Lower leg skin (tissue), 3 donors: ENCODE measurements at regions not wholly inside any gene's neighbourhood (a gene's known extent, or its start where the extent isn't known, plus 50 kb on each side); places are given as distances from the start of the nearest gene placed in this dataset.

Experiments used
- POLR2A ChIP-seq, 2 donors: fragments of 450-650 bp; IDR thresholded peaks; one replicate each; pipeline ENCODE4 v1.6.1; 2016 to 2017; ENCODE audit warnings: antibody characterized with exemption in 2 of 2, mild to moderate bottlenecking in 1 of 2, moderate library complexity in 1 of 2
- TF ChIP-seq, protein P1 (sequence below), 3 donors: fragments of 450-650 bp; IDR thresholded peaks; one replicate each; pipeline ENCODE4 v1.5.1; 2016; ENCODE audit warnings: antibody characterized with exemption in 3 of 3, mild to moderate bottlenecking in 3 of 3, moderate library complexity in 2 of 3

GRCh38 chr4:11615601-11616000 is 186.9 kb upstream of the HS3ST1 start:
- TF ChIP-seq, protein P1, sequence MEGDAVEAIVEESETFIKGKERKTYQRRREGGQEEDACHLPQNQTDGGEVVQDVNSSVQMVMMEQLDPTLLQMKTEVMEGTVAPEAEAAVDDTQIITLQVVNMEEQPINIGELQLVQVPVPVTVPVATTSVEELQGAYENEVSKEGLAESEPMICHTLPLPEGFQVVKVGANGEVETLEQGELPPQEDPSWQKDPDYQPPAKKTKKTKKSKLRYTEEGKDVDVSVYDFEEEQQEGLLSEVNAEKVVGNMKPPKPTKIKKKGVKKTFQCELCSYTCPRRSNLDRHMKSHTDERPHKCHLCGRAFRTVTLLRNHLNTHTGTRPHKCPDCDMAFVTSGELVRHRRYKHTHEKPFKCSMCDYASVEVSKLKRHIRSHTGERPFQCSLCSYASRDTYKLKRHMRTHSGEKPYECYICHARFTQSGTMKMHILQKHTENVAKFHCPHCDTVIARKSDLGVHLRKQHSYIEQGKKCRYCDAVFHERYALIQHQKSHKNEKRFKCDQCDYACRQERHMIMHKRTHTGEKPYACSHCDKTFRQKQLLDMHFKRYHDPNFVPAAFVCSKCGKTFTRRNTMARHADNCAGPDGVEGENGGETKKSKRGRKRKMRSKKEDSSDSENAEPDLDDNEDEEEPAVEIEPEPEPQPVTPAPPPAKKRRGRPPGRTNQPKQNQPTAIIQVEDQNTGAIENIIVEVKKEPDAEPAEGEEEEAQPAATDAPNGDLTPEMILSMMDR (IDR thresholded peaks at IDR 0.05) = no peak
- TF ChIP-seq POLR2A (IDR thresholded peaks at IDR 0.05) = no peak
